HL-60 (cell line): ENCODE measurements at regions not wholly inside any gene's neighbourhood (a gene's known extent, or its start where the extent isn't known, plus 50 kb on each side); places are given as distances from the start of the nearest gene placed in this dataset.

Source experiments
- DNase-seq, 2 experiments: peaks; one replicate each; pipeline ENCODE4 v3.0.0-alpha.2; 2010 to 2020; ENCODE audit warnings: low read depth in 1 of 2, low spot score in 1 of 2
- H3K27ac ChIP-seq: fragments of 250-450 bp; sonication (Bioruptor Pico); replicated peaks from 2 replicates; pipeline ENCODE4 v1.5.1; 2020; ENCODE audit warnings: mild to moderate bottlenecking, moderate library complexity
- H3K27me3 ChIP-seq: fragments of 250-450 bp; sonication (Bioruptor Pico); 2 replicates; pipeline ENCODE4 v1.5.1; 2021; ENCODE audit warnings: mild to moderate bottlenecking, moderate library complexity; ENCODE audit not compliant: insufficient read depth, poor library complexity, severe bottlenecking
- H3K4me3 ChIP-seq: replicated peaks from 2 replicates; pipeline ENCODE4 v1.5.1; 2011; ENCODE audit warnings: mild to moderate bottlenecking, control low read depth, low read length; ENCODE audit not compliant: insufficient read depth
- GABPA ChIP-seq: IDR thresholded peaks from 2 replicates; pipeline ENCODE4 v1.6.1; 2012; ENCODE audit warnings: low read depth
- POLR2AphosphoS5 ChIP-seq: IDR thresholded peaks from 2 replicates; pipeline ENCODE4 v1.6.1; 2012; ENCODE audit warnings: low read depth
- SPI1 ChIP-seq: IDR thresholded peaks from 2 replicates; pipeline ENCODE4 v1.6.1; 2012; ENCODE audit warnings: low read depth, mild to moderate bottlenecking, borderline replicate concordance
- TF ChIP-seq, protein P1 (sequence below): IDR thresholded peaks from one replicate; pipeline ENCODE4 v1.5.1; 2011; ENCODE audit warnings: low read length, control low read depth, inconsistent platforms; ENCODE audit not compliant: insufficient read depth
- TF ChIP-seq, protein P2 (sequence below): IDR thresholded peaks from 2 replicates; pipeline ENCODE4 v1.6.1; 2012; ENCODE audit warnings: low read depth; ENCODE audit not compliant: insufficient replicate concordance

- no peaks in the 10 kb centered on the region for H3K27me3 ChIP-seq
- no peak for DNase-seq
- TF ChIP-seq SPI1 (no peak), GABPA (no peak), POLR2AphosphoS5 (no peak)
- TF ChIP-seq, protein P1, sequence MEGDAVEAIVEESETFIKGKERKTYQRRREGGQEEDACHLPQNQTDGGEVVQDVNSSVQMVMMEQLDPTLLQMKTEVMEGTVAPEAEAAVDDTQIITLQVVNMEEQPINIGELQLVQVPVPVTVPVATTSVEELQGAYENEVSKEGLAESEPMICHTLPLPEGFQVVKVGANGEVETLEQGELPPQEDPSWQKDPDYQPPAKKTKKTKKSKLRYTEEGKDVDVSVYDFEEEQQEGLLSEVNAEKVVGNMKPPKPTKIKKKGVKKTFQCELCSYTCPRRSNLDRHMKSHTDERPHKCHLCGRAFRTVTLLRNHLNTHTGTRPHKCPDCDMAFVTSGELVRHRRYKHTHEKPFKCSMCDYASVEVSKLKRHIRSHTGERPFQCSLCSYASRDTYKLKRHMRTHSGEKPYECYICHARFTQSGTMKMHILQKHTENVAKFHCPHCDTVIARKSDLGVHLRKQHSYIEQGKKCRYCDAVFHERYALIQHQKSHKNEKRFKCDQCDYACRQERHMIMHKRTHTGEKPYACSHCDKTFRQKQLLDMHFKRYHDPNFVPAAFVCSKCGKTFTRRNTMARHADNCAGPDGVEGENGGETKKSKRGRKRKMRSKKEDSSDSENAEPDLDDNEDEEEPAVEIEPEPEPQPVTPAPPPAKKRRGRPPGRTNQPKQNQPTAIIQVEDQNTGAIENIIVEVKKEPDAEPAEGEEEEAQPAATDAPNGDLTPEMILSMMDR, result no peak
- TF ChIP-seq, protein P2, sequence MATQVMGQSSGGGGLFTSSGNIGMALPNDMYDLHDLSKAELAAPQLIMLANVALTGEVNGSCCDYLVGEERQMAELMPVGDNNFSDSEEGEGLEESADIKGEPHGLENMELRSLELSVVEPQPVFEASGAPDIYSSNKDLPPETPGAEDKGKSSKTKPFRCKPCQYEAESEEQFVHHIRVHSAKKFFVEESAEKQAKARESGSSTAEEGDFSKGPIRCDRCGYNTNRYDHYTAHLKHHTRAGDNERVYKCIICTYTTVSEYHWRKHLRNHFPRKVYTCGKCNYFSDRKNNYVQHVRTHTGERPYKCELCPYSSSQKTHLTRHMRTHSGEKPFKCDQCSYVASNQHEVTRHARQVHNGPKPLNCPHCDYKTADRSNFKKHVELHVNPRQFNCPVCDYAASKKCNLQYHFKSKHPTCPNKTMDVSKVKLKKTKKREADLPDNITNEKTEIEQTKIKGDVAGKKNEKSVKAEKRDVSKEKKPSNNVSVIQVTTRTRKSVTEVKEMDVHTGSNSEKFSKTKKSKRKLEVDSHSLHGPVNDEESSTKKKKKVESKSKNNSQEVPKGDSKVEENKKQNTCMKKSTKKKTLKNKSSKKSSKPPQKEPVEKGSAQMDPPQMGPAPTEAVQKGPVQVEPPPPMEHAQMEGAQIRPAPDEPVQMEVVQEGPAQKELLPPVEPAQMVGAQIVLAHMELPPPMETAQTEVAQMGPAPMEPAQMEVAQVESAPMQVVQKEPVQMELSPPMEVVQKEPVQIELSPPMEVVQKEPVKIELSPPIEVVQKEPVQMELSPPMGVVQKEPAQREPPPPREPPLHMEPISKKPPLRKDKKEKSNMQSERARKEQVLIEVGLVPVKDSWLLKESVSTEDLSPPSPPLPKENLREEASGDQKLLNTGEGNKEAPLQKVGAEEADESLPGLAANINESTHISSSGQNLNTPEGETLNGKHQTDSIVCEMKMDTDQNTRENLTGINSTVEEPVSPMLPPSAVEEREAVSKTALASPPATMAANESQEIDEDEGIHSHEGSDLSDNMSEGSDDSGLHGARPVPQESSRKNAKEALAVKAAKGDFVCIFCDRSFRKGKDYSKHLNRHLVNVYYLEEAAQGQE, result no peak
- H3K4me3 ChIP-seq, result no peak overlapping the region
- H3K27ac ChIP-seq, result no peak overlapping the region
Measured at GRCh38 chr1:190808035-190808434, 330.4 kb upstream of the BRINP3 start.

DNA sequence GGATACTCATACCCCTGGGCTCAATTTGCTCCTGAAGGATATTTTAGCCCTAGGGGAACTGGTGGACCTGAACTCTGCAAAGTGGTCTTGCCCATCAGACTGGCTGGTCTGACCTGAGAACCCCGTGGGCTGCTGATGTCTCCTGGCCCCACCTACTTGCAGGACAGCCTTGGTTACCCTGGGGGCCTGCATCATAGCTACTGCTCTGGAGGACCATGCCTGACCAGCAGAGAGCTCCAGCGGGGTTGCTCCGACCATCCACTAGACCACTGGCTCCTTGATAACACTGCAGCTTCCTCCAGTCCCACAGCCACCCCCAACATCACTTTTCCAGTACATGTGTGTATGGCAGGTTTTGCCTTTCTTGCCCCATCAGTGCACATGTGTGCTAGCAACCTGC is 331.6 kb upstream of the BRINP3 start:
- no peak for DNase-seq
- no peak overlapping the region for H3K4me3 ChIP-seq

DNA sequence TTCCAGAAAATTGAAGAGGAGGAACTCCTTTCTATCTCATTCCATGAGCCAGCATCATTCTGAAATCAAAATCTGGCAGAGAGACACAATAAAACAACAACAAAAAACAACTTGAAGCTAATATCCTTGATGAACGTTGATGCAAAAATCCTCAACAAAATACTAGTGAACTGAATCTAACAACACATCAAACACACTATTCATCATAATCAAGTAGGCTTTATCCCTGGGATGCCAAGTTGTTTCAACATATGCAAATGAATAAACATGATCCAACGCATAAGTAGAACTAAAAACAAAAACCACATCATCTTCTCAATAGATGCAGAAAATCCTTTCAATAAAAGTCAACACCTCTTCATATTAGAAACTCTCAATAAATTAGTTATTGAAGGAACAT is 335.3 kb upstream of the BRINP3 start:
- Histone ChIP-seq H3K27ac (no peak overlapping the region), H3K4me3 (no peak overlapping the region), H3K27me3 (no peaks in the 10 kb centered on the region)
- TF ChIP-seq SPI1, result no peak
- TF ChIP-seq GABPA, result no peak
- TF ChIP-seq, protein P1, result no peak
- TF ChIP-seq, protein P2, result no peak
- no peak for TF ChIP-seq POLR2AphosphoS5
- no peak for DNase-seq

More for the DNA sequence above, 331.6 kb upstream of the BRINP3 start:
- TF ChIP-seq POLR2AphosphoS5, result no peak
- TF ChIP-seq, protein P2, result no peak
- TF ChIP-seq, protein P1, result no peak
- TF ChIP-seq GABPA, result no peak
- TF ChIP-seq SPI1, result no peak
- H3K27ac ChIP-seq, result no peak overlapping the region
- H3K27me3 ChIP-seq, result no peaks in the 10 kb centered on the region
